ENCODE measurements at regions not wholly inside any gene's neighbourhood (a gene's known extent, or its start where the extent isn't known, plus 50 kb on each side); places are given as distances from the start of the nearest gene placed in this dataset.

DNA sequence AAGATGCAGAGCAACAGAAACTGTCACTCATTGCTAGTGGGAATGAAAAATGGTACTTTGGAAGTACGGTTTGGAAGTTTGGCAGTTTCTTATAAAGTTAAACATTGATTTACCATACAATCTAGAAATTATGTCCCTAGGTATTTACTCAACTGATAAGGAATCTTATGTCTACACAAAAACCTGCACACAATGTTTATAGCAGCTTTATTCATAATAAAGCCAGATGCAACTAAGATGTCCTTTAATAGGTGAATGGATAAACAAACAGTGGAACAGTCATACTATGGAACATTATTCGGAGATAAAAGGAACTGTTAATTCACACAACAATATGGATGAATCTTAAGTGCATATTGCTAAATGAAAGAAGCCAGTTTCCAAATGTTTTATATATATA, 96.2 kb upstream of the SIRPA start:
- Histone ChIP-seq H3K79me2 (ENCODE audit: insufficient read depth, low read length) (no peaks in the 10 kb centered on the region), H3K27ac (ENCODE audit: low read depth, low read length) (no peak overlapping the region), H3K4me1 (ENCODE audit: insufficient read depth, low read length) (peaks cover 12% of the 10 kb centered on the region), H2AFZ (ENCODE audit: low read length) (no peak overlapping the region), H4K20me1 (ENCODE audit: insufficient read depth, low read length) (no peaks in the 10 kb centered on the region), H3K36me3 (ENCODE audit: insufficient read depth, low read length) (no peaks in the 10 kb centered on the region), H3K4me3 (ENCODE audit: insufficient read depth, low read length) (no peak overlapping the region), H3K27me3 (ENCODE audit: insufficient read depth, low read length) (peaks cover 21% of the 10 kb centered on the region), H3K9me3 (ENCODE audit: low read depth, low read length) (no peaks in the 10 kb centered on the region), H3K4me2 (ENCODE audit: insufficient read depth, low read length) (no peak overlapping the region)
- no peak for DNase-seq (ENCODE audit: insufficient read length, low spot score, missing footprints)
- TF ChIP-seq, protein P1, sequence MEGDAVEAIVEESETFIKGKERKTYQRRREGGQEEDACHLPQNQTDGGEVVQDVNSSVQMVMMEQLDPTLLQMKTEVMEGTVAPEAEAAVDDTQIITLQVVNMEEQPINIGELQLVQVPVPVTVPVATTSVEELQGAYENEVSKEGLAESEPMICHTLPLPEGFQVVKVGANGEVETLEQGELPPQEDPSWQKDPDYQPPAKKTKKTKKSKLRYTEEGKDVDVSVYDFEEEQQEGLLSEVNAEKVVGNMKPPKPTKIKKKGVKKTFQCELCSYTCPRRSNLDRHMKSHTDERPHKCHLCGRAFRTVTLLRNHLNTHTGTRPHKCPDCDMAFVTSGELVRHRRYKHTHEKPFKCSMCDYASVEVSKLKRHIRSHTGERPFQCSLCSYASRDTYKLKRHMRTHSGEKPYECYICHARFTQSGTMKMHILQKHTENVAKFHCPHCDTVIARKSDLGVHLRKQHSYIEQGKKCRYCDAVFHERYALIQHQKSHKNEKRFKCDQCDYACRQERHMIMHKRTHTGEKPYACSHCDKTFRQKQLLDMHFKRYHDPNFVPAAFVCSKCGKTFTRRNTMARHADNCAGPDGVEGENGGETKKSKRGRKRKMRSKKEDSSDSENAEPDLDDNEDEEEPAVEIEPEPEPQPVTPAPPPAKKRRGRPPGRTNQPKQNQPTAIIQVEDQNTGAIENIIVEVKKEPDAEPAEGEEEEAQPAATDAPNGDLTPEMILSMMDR (IDR thresholded peaks at IDR 0.05; ENCODE audit: extremely low read depth, low read depth, low read length), result no peak

GRCh38 chr20:1793821-1794220, 101.4 kb upstream of the SIRPA start:
- Histone ChIP-seq H3K27me3 (ENCODE audit: insufficient read depth, low read length) (peaks cover 51% of the 10 kb centered on the region), H3K79me2 (ENCODE audit: insufficient read depth, low read length) (no peaks in the 10 kb centered on the region), H3K9me3 (ENCODE audit: low read depth, low read length) (no peaks in the 10 kb centered on the region), H4K20me1 (ENCODE audit: insufficient read depth, low read length) (no peaks in the 10 kb centered on the region), H3K4me1 (ENCODE audit: insufficient read depth, low read length) (no peaks in the 10 kb centered on the region), H3K4me2 (ENCODE audit: insufficient read depth, low read length) (no peak overlapping the region), H2AFZ (ENCODE audit: low read length) (no peak overlapping the region), H3K27ac (ENCODE audit: low read depth, low read length) (no peak overlapping the region), H3K4me3 (ENCODE audit: insufficient read depth, low read length) (no peak overlapping the region), H3K36me3 (ENCODE audit: insufficient read depth, low read length) (no peaks in the 10 kb centered on the region)
- TF ChIP-seq, protein P1 (IDR thresholded peaks at IDR 0.05; ENCODE audit: extremely low read depth, low read depth, low read length), result no peak
- DNase-seq (ENCODE audit: insufficient read length, low spot score, missing footprints), result no peak

GRCh38 chr20:1792274-1792673, 102.9 kb upstream of the SIRPA start:
- H3K79me2 ChIP-seq (ENCODE audit: insufficient read depth, low read length), result no peaks in the 10 kb centered on the region
- no peak overlapping the region for H3K4me2 ChIP-seq (ENCODE audit: insufficient read depth, low read length)
- peaks cover 63% of the 10 kb centered on the region for H3K27me3 ChIP-seq (ENCODE audit: insufficient read depth, low read length)
- H3K27ac ChIP-seq (ENCODE audit: low read depth, low read length), result no peak overlapping the region
- H3K4me3 ChIP-seq (ENCODE audit: insufficient read depth, low read length), result no peak overlapping the region
- no peaks in the 10 kb centered on the region for H3K36me3 ChIP-seq (ENCODE audit: insufficient read depth, low read length)
- H4K20me1 ChIP-seq (ENCODE audit: insufficient read depth, low read length), result no peaks in the 10 kb centered on the region
- DNase-seq (ENCODE audit: insufficient read length, low spot score, missing footprints), result no peak
- TF ChIP-seq, protein P1 (IDR thresholded peaks at IDR 0.05; ENCODE audit: extremely low read depth, low read depth, low read length), result no peak
- no peak overlapping the region for H2AFZ ChIP-seq (ENCODE audit: low read length)
- no peaks in the 10 kb centered on the region for H3K4me1 ChIP-seq (ENCODE audit: insufficient read depth, low read length)
- no peaks in the 10 kb centered on the region for H3K9me3 ChIP-seq (ENCODE audit: low read depth, low read length)

DNA sequence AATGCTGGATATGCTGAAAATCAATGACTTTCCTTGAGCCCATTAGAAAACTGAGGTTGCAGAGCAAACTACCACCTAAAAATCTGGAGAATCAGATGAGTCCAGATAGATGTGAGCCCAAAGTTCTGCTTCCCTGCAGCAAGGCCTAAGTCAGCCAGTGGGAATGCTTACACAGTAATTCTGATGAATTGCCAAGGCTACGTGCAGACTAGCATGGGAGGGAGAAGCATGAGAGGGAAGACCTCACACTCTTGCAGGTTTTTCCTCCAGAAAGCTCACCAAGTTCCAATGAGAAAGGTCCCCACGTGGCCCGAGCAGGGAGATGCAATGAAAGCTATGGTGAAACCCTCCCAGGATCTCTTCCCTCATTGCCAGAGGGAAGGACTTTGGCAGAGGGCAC, 104.8 kb upstream of the SIRPA start:
- no peak for DNase-seq (ENCODE audit: insufficient read length, low spot score, missing footprints)
- Histone ChIP-seq H3K27ac (ENCODE audit: low read depth, low read length) (no peak overlapping the region), H3K4me1 (ENCODE audit: insufficient read depth, low read length) (no peaks in the 10 kb centered on the region)

More for the DNA sequence above, 104.8 kb upstream of the SIRPA start:
- TF ChIP-seq, protein P1 (IDR thresholded peaks at IDR 0.05; ENCODE audit: extremely low read depth, low read depth, low read length), result no peak
- Histone ChIP-seq H3K4me3 (ENCODE audit: insufficient read depth, low read length) (no peak overlapping the region), H3K4me2 (ENCODE audit: insufficient read depth, low read length) (no peak overlapping the region), H4K20me1 (ENCODE audit: insufficient read depth, low read length) (no peaks in the 10 kb centered on the region), H2AFZ (ENCODE audit: low read length) (no peak overlapping the region), H3K9me3 (ENCODE audit: low read depth, low read length) (no peaks in the 10 kb centered on the region), H3K36me3 (ENCODE audit: insufficient read depth, low read length) (no peaks in the 10 kb centered on the region), H3K79me2 (ENCODE audit: insufficient read depth, low read length) (no peaks in the 10 kb centered on the region), H3K27me3 (ENCODE audit: insufficient read depth, low read length) (peaks cover 67% of the 10 kb centered on the region)

All from osteoblast (primary cell).